Activated naive CD4-positive, alpha-beta T cell treated with anti-CD3 and anti-CD28 coated beads, Interleukin-2, amount 10 ng/mL, durations not matched to agents 7 days and 5 days (primary cell): ENCODE measurements at regions not wholly inside any gene's neighbourhood (a gene's known extent, or its start where the extent isn't known, plus 50 kb on each side); places are given as distances from the start of the nearest gene placed in this dataset.
"Not testable (repeated sequence)": the region's sequence is repeated elsewhere in the genome, so short reads cannot be mapped to it uniquely, and the experiment has no call there.

Source experiments
- CTCF ChIA-PET: fragments of 350-600 bp; sonication (Branson Sonifier 250); formaldehyde crosslinking; loops from one replicate; lab custom pipeline; 2021; ENCODE audit warnings: antibody characterized with exemption; lab: Charles Lee
- DNase-seq: peaks from one replicate; pipeline ENCODE4 v3.0.0-alpha.2; 2020
- H3K27ac Mint-ChIP-seq: one replicate; pipeline ENCODE4 v1.8.0; 2021; ENCODE audit warnings: mild to moderate bottlenecking, moderate library complexity, mixed read lengths
- H3K27me3 Mint-ChIP-seq: one replicate; pipeline ENCODE4 v1.8.0; 2021; ENCODE audit warnings: mild to moderate bottlenecking, mixed read lengths
- H3K36me3 Mint-ChIP-seq: one replicate; pipeline ENCODE4 v1.8.0; 2021; ENCODE audit warnings: mixed read lengths
- H3K4me1 Mint-ChIP-seq: one replicate; pipeline ENCODE4 v1.8.0; 2021; ENCODE audit warnings: mixed read lengths
- H3K4me3 Mint-ChIP-seq: one replicate; pipeline ENCODE4 v1.8.0; 2021; ENCODE audit warnings: mild to moderate bottlenecking, moderate library complexity, mixed read lengths
- H3K9me3 Mint-ChIP-seq: one replicate; pipeline ENCODE4 v1.8.0; 2021; ENCODE audit warnings: mixed read lengths

DNA sequence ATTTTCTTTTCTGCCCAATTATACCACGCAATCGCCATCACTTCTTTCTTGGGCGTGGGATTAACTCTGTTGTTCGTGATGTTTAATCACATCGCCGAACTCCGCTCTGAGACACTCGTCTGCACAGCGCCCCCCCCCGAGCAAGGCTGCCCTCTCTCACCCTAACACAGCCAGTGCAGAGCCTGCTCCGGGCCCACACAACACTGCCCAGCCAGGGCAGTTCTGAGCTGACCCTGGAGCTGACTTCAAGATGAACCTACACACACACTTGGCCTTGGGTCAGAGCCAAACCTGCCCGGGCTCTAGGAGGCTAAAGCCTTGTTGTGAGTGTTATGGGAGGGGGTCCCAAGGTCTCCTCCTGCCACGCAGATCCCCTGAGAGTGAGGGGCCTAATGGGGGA, 64.6 kb upstream of the LRP8 start:
- CTCF ChIA-PET = interaction anchor here (1.1 to 9.7 kb wide), 13 partner anchors 11 to 151 kb away, joined by 3 to 141 read pairs (median 8); no protein-coding TSS in a partner anchor
- no peak for DNase-seq
- Mint-ChIP-seq H3K4me1 (no peaks in the 10 kb centered on the region), H3K4me3 (no peak overlapping the region), H3K9me3 (no peaks in the 10 kb centered on the region), H3K27me3 (peaks cover 53% of the 10 kb centered on the region), H3K27ac (no peak overlapping the region), H3K36me3 (no peaks in the 10 kb centered on the region)

DNA sequence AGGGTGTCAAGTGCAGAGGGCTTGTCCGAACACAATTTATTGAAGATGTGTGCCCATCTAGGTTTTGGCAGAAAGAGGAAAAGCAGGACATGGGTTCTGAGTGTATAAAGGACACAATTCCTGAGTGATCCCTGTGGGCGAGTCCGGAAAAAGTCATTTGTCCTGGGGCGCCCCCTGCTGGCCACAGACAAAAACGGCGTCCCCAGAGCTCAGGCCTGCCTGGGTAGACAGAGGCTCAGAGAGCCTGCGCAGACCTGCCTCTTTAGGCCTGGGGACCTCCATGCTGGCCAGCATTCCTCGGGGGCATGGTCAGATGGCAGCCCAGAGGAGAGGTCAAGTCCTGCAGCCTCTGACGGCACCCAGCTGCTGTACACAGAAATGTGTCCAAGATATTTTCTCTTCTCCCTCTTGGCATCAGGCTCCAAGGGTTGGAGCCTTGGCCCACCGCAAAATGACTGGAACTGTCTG, 65.5 kb upstream of the LRP8 start:
- peaks cover 53% of the 10 kb centered on the region for H3K27me3 Mint-ChIP-seq
- no peak overlapping the region for H3K4me3 Mint-ChIP-seq
- no peaks in the 10 kb centered on the region for H3K9me3 Mint-ChIP-seq
- H3K36me3 Mint-ChIP-seq = no peaks in the 10 kb centered on the region
- H3K4me1 Mint-ChIP-seq = no peaks in the 10 kb centered on the region
- CTCF ChIA-PET = interaction anchor here (0.8 to 9.7 kb wide), 29 partner anchors 10 to 152 kb away, joined by 3 to 141 read pairs (median 5); no protein-coding TSS in a partner anchor
- peak; percentile 75 for DNase-seq
- no peak overlapping the region for H3K27ac Mint-ChIP-seq

DNA sequence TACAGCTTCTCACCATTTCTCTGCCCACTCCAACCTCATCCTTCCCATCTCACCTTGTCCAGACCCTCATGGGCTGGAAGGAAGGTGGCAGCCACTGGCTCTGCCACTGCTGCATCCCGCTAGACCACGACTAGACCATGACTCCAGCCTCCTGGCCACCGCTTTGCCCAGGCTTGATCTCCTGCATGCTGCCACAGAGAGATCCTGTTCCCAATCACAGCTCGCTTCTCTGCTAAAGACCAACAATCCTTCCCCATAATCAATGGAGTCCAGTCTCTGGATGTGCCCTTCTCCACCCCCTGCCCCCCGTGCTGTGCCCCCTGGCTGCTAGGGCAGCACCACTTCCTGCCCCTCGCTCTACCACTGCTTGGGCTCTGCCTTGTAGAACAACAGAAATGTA, 64.9 kb upstream of the DMRTB1 start:
- CTCF ChIA-PET = interaction anchor here (1.2 to 9.7 kb wide), 17 partner anchors 9 to 132 kb away, joined by 3 to 141 read pairs (median 8); no protein-coding TSS in a partner anchor
- Mint-ChIP-seq H3K27me3 (peaks cover 45% of the 10 kb centered on the region), H3K4me3 (no peak overlapping the region), H3K27ac (no peak overlapping the region), H3K9me3 (no peaks in the 10 kb centered on the region), H3K36me3 (no peaks in the 10 kb centered on the region), H3K4me1 (no peaks in the 10 kb centered on the region)
- peak; percentile 13 for DNase-seq

DNA sequence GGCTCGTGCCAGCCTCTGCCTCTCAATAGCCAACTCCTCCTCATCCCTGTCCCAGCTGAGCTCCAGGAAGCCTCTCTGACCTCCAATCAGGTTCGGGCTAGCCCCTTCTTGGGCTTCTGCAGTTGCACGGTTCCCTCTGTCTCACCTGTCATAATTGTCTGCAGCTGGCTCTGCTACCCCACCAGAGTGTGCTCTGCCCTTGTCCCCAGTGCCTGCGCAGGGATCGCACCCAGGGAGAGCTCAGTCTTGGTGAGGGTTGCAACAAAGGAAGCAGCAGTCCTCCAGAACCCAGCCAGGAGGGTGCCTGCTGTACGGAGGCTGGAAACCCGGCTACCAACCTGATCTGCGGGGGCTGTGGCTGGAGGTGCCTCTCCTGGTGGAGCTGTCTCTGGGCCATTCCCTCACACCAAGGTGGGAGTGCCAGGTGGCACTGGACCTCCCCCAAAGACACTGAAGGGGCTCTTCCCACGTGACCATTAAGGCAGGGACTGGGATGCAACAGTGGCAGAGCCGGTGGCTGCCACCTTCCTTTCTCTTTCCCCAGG, 63.5 kb upstream of the DMRTB1 start:
- H3K9me3 Mint-ChIP-seq = no peaks in the 10 kb centered on the region
- peaks cover 35% of the 10 kb centered on the region for H3K27me3 Mint-ChIP-seq
- no peaks in the 10 kb centered on the region for H3K4me1 Mint-ChIP-seq
- peak; percentile 1 for DNase-seq
- H3K27ac Mint-ChIP-seq = no peak overlapping the region
- H3K36me3 Mint-ChIP-seq = no peaks in the 10 kb centered on the region
- no peak overlapping the region for H3K4me3 Mint-ChIP-seq
- CTCF ChIA-PET = interaction anchor here (1.3 to 9.7 kb wide), 4 partner anchors 8 to 121 kb away, joined by 3 to 141 read pairs (median 6); no protein-coding TSS in a partner anchor

DNA sequence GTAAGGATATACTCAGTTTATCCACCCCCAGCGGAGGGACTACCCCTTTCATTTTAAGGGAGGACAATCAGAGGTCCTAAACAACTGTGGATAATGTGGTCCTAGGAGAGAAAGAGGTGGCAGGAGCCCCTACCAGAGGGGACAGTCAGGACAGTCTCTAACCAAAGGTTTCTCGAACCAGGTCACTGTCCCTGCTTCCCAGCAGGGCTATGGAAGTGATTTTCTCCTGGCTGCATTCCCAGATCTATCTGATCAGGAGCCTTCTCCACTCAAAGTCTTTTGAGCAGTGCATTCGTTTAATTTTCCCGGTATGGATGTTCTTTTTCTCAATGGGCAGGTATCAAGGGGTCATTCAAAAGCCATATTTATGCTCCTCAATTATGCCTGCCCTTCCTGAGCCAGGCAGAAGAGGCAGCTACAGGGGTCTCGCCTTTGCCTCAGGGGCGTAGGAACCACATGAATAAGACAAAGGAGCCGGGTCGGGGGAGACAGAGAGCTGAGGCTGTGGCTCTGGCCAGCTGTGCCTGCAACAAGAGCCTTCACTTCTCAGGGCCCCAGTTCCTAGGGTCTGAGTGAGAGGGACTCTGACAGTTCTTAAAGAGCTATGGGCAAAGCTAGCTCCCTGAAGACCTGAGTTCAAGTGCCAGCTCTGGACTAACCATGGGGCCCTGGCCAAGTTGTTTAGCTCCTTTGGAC, 62.5 kb upstream of the DMRTB1 start:
- CTCF ChIA-PET = interaction anchor here (0.9 to 9.7 kb wide), 4 partner anchors 17 to 122 kb away, joined by 3 to 141 read pairs (median 5); no protein-coding TSS in a partner anchor
- Mint-ChIP-seq H3K27me3 (peaks cover 37% of the 10 kb centered on the region), H3K9me3 (no peaks in the 10 kb centered on the region), H3K27ac (no peak overlapping the region), H3K4me1 (no peaks in the 10 kb centered on the region), H3K36me3 (no peaks in the 10 kb centered on the region), H3K4me3 (no peak overlapping the region)
- DNase-seq = no peak

DNA sequence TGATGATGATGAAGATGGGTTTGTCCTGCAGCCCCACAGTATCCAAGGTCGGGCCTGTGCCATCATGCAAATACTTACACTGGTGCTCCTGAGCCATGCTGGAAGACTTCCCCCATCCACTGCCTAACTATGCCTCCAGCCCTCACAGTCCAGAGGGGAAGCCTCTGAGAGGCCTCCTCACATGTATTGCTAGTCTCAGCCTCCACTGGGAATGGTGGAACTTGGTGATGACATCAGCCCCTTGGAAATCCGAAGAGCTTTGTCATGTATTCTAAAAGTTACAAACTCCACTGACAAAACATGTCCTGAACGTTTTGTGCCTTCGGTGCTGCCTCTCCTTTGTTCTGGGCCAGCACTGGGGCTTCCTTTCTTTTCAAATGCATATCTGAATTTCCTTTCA, 61.1 kb upstream of the DMRTB1 start:
- H3K36me3 Mint-ChIP-seq = no peaks in the 10 kb centered on the region
- H3K4me3 Mint-ChIP-seq = no peak overlapping the region
- peaks cover 45% of the 10 kb centered on the region for H3K27me3 Mint-ChIP-seq
- H3K4me1 Mint-ChIP-seq = no peaks in the 10 kb centered on the region
- no peak overlapping the region for H3K27ac Mint-ChIP-seq
- CTCF ChIA-PET = interaction anchor here (1.1 kb wide), 1 partner anchor 120 kb away, joined by 5 read pairs; no protein-coding TSS in a partner anchor
- H3K9me3 Mint-ChIP-seq = no peaks in the 10 kb centered on the region
- DNase-seq = no peak

DNA sequence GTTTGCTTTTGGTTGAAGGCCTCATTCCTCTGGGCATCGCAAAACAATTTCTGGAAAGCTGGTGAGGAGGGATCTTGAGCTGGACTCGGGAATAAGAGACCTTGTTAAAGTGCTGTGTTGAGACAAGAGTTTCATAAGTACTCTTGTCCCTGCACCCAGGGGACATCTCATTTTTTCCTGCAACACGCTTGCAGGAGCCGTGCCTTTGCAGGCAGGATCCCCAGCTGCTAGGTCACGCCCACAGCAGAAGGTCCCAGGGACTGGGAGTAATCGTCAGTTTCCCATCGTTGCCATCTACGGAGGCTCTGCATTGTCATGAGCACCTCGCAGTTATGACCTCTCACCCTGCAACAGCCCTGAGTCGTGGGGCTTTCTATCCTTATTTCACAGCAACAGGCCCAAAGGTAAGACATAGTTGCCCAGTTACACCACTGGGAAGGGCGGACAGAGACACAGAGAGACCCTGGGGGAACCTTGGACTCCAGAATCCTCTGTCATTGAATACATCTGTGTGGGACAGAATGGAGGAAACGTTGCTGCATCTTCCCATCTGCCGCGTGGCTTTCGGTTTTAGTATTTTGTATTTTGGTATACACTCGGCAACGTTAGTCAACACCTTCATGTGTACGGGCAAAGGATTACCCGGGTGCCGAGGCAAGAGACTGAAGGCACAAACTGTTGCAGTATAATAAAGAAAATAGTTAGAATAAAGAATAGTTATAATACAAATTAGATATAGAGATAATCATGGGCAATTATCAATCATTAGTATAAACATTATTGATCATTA, 60.4 kb upstream of the DMRTB1 start:
- CTCF ChIA-PET = interaction anchor here (1.1 kb wide), 1 partner anchor 120 kb away, joined by 5 read pairs; no protein-coding TSS in a partner anchor

DNA sequence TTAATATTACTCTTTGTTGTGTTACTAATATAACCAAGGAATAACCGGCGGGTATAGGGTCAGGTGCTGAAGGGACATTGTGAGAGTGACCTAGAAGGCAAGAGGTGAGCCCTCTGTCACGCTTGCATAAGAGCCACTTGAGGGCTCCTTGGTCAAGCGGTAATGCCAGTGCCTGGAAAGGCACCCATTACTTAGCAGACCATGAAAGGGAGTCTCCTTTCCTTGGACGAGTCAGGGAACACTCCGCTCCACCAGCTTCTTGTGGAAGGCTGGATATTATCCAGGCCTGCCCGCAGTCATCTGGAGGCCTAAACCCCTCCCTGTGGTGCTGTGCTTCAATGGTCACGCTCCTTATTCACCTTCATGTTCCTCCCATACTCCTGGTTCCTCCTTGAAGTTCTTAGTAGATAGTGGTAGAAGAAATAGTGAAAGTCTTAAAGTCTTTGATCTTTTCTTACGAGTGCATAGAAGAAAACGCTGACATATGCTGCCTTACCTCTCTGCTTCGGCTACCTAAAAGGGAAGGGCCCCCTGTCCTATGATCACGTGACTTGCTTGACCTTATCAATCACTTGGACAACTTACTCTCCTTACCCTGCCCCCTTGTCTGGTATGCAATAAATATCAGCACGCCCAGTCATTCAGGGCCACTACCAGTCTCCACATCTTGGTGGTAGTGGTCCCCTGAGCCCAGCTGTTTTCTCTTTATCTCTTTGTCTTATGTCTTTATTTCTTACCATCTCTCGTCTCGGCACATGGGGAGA, 59.6 kb upstream of the DMRTB1 start:
- H3K4me1 Mint-ChIP-seq, H3K27ac Mint-ChIP-seq, CTCF ChIA-PET, H3K4me3 Mint-ChIP-seq, H3K9me3 Mint-ChIP-seq, H3K36me3 Mint-ChIP-seq, DNase-seq: not testable (repeated sequence)
- peaks cover 50% of the 10 kb centered on the region for H3K27me3 Mint-ChIP-seq

More for the DNA sequence above, 60.4 kb upstream of the DMRTB1 start:
- DNase-seq = no peak
- no peaks in the 10 kb centered on the region for H3K9me3 Mint-ChIP-seq
- H3K4me3 Mint-ChIP-seq = no peak overlapping the region
- H3K27me3 Mint-ChIP-seq = peaks cover 52% of the 10 kb centered on the region
- H3K36me3 Mint-ChIP-seq = no peaks in the 10 kb centered on the region
- H3K4me1 Mint-ChIP-seq = no peaks in the 10 kb centered on the region
- no peak overlapping the region for H3K27ac Mint-ChIP-seq

DNA sequence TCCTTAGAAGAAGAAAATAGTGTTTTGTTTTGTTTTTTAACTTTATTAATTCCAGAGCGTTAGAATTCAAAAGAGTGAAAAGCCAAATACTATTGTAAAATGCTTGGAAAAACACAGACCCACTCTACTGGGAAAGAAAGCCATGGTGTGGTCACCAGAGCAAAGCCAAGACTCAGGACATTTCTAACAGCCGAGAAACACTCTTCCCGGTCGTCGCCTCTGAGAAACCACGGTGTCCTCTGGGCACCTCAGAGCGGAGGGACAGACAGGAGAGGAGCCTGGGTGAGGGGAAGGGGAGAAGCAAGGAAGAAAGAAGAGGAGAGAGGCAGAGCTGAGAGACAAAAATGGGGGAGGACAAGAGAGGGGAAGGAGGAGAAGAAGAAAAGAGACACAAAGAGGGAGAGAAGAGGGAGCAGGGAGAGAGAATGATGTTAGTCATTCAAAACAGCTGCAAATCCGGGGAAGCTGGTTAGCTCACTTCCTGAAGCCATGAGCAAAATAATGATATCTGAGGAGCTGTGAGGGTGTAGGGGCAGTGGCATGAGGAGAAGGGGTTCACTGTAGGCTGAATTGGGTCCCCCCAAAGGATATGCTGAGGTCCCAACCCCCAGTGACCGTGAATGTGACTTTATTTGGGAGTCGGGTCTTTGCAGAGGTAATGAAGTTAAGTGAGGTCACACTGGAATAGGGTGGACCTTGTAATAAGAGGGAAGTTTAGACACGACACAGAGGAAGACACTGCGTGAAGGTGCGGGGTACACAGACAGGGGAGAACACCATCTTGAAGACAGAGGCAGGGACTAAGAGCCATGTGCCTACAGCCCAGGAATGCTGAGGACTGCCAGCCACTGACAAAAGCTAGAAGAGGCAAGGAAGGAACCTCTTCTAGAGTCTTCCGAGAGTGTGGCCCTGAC, 58.2 kb upstream of the DMRTB1 start:
- Mint-ChIP-seq H3K27ac (no peak overlapping the region), H3K4me3 (no peak overlapping the region), H3K9me3 (no peaks in the 10 kb centered on the region), H3K27me3 (peaks cover 45% of the 10 kb centered on the region), H3K36me3 (no peaks in the 10 kb centered on the region), H3K4me1 (no peaks in the 10 kb centered on the region)
- no peak for DNase-seq
- CTCF ChIA-PET = interaction anchor here (1.2 kb wide), 1 partner anchor 122 kb away, joined by 3 read pairs; no protein-coding TSS in a partner anchor

DNA sequence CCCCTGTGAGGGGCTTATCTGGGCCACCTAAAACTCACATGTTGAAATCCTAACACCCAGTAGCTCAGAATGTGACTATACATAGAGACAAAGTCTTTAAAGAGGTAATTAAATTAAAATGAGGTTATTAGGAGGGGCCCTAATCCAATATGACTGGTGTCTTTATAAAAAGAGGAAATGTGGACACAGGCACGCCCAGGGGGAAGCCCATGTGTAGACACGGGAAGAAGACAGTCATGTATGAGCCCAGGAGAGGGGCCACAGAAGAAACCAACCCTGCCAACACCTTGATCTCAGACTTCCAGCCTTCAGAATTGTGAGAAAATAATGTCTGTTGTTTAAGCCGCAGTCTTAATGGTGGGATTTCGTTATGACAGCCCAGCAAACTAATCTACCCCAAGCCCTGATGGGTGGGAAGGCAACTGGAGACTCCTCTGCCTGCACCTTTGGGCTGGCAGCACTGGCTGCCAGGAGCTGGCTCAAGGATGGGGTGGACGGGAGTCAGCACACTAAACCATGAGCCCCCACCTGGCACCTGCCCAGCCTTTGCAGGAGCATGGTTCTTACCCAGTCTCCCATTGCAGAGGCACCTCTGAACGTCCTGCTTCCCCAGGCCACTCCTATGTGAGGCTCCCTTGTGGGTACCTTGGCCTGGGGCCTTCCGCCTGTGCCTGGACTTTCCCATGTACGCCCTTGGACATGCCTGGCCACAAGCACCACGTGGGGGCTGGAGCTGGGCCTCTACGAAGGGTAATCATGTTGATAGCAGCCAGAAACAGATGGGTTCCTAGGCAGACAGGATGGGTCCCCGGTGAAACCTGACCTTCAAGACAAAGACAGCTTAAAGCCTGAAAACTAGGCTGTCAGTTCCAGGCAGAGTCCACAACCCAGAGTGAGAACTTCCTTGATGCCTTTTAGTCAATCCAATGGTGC, 57.1 kb upstream of the DMRTB1 start:
- no peak for DNase-seq
- Mint-ChIP-seq H3K27ac (no peak overlapping the region), H3K9me3 (no peaks in the 10 kb centered on the region), H3K4me3 (no peak overlapping the region), H3K36me3 (no peaks in the 10 kb centered on the region), H3K4me1 (no peaks in the 10 kb centered on the region), H3K27me3 (peaks cover 41% of the 10 kb centered on the region)
- CTCF ChIA-PET = interaction anchor here (1.2 kb wide), 1 partner anchor 124 kb away, joined by 3 read pairs; no protein-coding TSS in a partner anchor

DNA sequence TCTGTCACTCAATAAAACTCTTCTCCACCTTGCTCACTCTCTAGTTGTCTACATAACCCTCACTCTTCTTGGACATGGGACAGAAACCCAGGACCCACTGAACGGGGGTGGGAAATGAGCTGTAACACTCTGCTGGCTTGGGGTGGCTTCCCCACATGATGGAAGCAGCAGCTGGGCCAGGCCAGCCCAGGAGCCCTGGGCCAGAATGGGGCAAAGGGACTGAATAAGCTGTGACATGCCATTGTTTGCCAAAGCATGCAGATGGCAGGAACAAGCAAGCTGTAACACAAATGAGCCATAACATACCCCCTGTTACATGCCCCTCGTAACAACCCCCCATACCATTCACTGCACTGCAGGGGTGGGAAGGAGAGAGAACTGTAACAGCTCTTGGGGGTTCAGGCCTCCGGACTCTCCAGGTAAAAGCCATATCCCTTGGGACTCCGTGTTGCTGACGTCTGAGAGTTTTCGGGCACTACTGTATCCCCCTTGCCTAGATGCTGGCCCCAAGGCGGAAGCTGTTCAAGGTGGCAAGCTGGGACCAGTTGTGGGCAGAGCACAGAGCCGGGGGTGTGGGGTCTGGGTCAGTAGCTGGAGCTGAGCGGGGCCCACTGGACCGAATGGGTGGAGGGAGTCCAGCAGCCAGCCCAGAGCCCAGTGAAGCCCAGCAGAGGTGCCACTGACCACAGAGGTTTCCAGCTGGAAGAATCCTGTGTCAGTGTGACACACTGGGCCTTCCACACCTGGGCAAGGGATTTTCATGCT, 56.1 kb upstream of the DMRTB1 start:
- Mint-ChIP-seq H3K27me3 (peaks cover 43% of the 10 kb centered on the region), H3K9me3 (no peaks in the 10 kb centered on the region), H3K4me3 (no peak overlapping the region), H3K4me1 (no peaks in the 10 kb centered on the region), H3K27ac (no peak overlapping the region), H3K36me3 (no peaks in the 10 kb centered on the region)
- DNase-seq = no peak
- CTCF ChIA-PET = interaction anchor here (0.8 to 2.0 kb wide), 3 partner anchors 8 to 124 kb away, joined by 3 to 13 read pairs (median 5); no protein-coding TSS in a partner anchor
